ENCODE measurements at regions not wholly inside any gene's neighbourhood (a gene's known extent, or its start where the extent isn't known, plus 50 kb on each side); places are given as distances from the start of the nearest gene placed in this dataset.
A peak's percentile ranks its signal among the peaks of the same experiment; 100 is the strongest.

DNA sequence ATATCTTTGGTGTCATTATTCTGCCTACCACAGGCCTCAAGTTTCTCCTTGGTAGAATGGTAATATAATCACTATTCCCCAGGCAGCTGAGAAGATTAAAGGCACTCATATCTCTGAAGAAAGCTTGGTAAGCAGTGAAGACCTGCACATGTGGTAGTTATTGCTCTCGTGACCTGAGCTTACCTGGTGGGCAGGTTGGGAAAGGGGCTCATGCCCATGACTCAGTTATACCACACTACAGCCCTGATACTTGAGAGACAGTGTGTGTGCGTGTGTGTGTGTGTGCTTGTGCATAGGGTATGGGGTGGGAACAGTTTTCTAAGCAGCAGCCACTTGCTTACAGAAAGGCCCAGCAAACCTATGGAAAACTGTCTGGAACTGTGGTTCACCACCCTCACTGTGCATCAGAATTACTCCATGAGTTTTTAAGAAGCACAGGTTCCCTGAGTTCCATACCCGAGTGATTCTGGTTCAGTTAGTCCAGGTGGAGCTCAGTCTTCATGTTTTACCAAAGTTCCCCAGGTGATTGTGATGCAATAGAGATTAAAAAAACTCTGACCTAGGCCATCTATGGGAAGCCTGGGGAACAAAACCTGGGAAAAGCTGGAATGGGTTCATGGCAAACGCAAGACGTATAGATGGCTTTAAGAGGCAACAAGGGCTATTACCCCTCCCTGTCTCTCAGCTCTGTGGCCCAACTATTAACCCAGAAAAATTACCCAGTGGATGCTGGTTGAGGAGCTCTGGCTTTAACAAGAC, 79.0 kb upstream of the ZBED5 start:
- H3K4me3 Mint-ChIP-seq, result no peak overlapping the region
- POLR2A ChIA-PET, result interaction anchor here (0.9 kb wide), 1 partner anchor 319 kb away, joined by 3 read pairs; no protein-coding TSS in a partner anchor
- no peak overlapping the region for H3K27ac Mint-ChIP-seq
- H3K36me3 Mint-ChIP-seq (ENCODE audit: low read depth), result no peaks in the 10 kb centered on the region
- peaks cover 6% of the 10 kb centered on the region for H3K4me1 Mint-ChIP-seq (ENCODE audit: low read depth)
- ATAC-seq, result no peak
- H3K9me3 Mint-ChIP-seq, result no peaks in the 10 kb centered on the region
- peaks cover 14% of the 10 kb centered on the region for H3K27me3 Mint-ChIP-seq
- TF ChIP-seq, protein P1, sequence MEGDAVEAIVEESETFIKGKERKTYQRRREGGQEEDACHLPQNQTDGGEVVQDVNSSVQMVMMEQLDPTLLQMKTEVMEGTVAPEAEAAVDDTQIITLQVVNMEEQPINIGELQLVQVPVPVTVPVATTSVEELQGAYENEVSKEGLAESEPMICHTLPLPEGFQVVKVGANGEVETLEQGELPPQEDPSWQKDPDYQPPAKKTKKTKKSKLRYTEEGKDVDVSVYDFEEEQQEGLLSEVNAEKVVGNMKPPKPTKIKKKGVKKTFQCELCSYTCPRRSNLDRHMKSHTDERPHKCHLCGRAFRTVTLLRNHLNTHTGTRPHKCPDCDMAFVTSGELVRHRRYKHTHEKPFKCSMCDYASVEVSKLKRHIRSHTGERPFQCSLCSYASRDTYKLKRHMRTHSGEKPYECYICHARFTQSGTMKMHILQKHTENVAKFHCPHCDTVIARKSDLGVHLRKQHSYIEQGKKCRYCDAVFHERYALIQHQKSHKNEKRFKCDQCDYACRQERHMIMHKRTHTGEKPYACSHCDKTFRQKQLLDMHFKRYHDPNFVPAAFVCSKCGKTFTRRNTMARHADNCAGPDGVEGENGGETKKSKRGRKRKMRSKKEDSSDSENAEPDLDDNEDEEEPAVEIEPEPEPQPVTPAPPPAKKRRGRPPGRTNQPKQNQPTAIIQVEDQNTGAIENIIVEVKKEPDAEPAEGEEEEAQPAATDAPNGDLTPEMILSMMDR (IDR thresholded peaks at IDR 0.05), result no peak
- CTCF ChIA-PET, result interaction anchor here (0.8 to 7.7 kb wide), 5 partner anchors 11 to 145 kb away, joined by 3 to 66 read pairs (median 4); no protein-coding TSS in a partner anchor
- intact Hi-C loops (cut with micrococcal nuclease), result loop anchor here (10.0 kb wide), 2 partner anchors 142 to 848 kb away; no protein-coding TSS in a partner anchor
- no peak for DNase-seq

- ChIA-PET CTCF (interaction anchor here (0.8 to 7.7 kb wide), 14 partner anchors 10 to 143 kb away, joined by 3 to 82 read pairs (median 8); no protein-coding TSS in a partner anchor), POLR2A (interaction anchor here (0.8 to 2.1 kb wide), 2 partner anchors 30 to 126 kb away, joined by 3 to 7 read pairs; partner anchors contain the start of gene EIF4G2)
- Mint-ChIP-seq H3K27ac (no peak overlapping the region), H3K36me3 (ENCODE audit: low read depth) (no peaks in the 10 kb centered on the region), H3K4me3 (no peak overlapping the region), H3K27me3 (peaks cover 23% of the 10 kb centered on the region), H3K4me1 (ENCODE audit: low read depth) (peaks cover 8% of the 10 kb centered on the region), H3K9me3 (no peaks in the 10 kb centered on the region)
- TF ChIP-seq, protein P1 (IDR thresholded peaks at IDR 0.05), result no peak
- intact Hi-C loops (cut with micrococcal nuclease), result loop anchor here (10.0 kb wide), 2 partner anchors 140 to 850 kb away; no protein-coding TSS in a partner anchor
- ATAC-seq (no peak), DNase-seq (no peak)
These were observed 77.2 kb upstream of the ZBED5 start for GRCh38 chr11:10935015-10935559.

DNA sequence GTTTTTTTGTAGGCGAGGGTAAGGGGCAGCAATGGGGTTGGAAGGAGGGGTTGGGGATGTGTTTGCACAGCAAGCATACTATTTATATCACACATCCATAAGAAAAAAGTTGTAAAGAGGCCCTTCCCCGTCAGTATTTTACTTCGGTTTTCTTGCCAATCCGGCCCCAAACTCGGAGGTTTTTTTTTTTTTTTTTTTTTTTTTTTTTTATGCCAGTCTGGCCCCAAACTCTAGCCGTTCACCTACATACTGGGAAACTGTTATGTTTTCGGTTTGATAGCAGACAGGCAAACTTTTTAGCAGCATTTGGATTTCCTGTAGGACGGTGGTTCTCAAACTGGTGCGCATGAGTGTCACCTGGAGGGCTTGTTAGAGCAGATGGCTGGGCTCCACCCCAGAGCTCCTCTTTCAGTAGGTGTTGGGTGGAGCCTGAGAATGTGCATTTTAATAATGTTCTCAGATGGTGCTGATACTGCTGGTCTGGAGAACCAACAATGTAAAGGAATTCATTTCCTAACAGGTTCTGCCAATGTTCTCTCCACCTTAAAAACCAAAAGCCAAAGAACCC, 76.5 kb upstream of the ZBED5 start:
- TF ChIP-seq, protein P1 (IDR thresholded peaks at IDR 0.05), result no peak
- H3K4me1 Mint-ChIP-seq (ENCODE audit: low read depth), result peaks cover 8% of the 10 kb centered on the region
- ChIA-PET CTCF (interaction anchor here (0.6 to 7.7 kb wide), 44 partner anchors 9 to 853 kb away, joined by 3 to 82 read pairs (median 4); no protein-coding TSS in a partner anchor), POLR2A (interaction anchor here (1.3 to 2.1 kb wide), 2 partner anchors 125 to 142 kb away, joined by 3 to 7 read pairs; partner anchors contain the start of gene EIF4G2)
- intact Hi-C loops (cut with micrococcal nuclease), result loop anchor here (10.0 kb wide), 2 partner anchors 140 to 850 kb away; no protein-coding TSS in a partner anchor
- H3K27ac Mint-ChIP-seq, result no peak overlapping the region
- peaks cover 26% of the 10 kb centered on the region for H3K27me3 Mint-ChIP-seq
- ATAC-seq (no peak), DNase-seq (peak; percentile 37)
- no peaks in the 10 kb centered on the region for H3K9me3 Mint-ChIP-seq
- H3K36me3 Mint-ChIP-seq (ENCODE audit: low read depth), result no peaks in the 10 kb centered on the region
- peak overlapping the region; percentile 72 for H3K4me3 Mint-ChIP-seq

- Mint-ChIP-seq H3K36me3 (ENCODE audit: low read depth) (no peaks in the 10 kb centered on the region), H3K27ac (no peak overlapping the region), H3K4me1 (ENCODE audit: low read depth) (peaks cover 8% of the 10 kb centered on the region), H3K4me3 (peak overlapping the region; percentile 72), H3K9me3 (no peaks in the 10 kb centered on the region), H3K27me3 (peaks cover 31% of the 10 kb centered on the region)
- ChIA-PET CTCF (interaction anchor here (0.6 to 7.7 kb wide), 43 partner anchors 8 to 854 kb away, joined by 3 to 82 read pairs (median 4); no protein-coding TSS in a partner anchor), POLR2A (interaction anchor here (1.3 to 2.1 kb wide), 2 partner anchors 125 to 142 kb away, joined by 3 to 7 read pairs; partner anchors contain the start of gene EIF4G2)
- DNase-seq (peak; percentile 91), ATAC-seq (peak; percentile 93)
- TF ChIP-seq, protein P1 (IDR thresholded peaks at IDR 0.05), result peak; percentile 94
- intact Hi-C loops (cut with micrococcal nuclease), result loop anchor here (1.0 to 10.0 kb wide), 3 partner anchors 90 to 851 kb away; no protein-coding TSS in a partner anchor
These were observed 75.8 kb upstream of the ZBED5 start for GRCh38 chr11:10933455-10934292.

All from activated CD8-positive, alpha-beta T cell treated with anti-CD3 and anti-CD28 coated beads for 36 hours (primary cell).